HG03064 (cell line): ENCODE measurements at regions not wholly inside any gene's neighbourhood (a gene's known extent, or its start where the extent isn't known, plus 50 kb on each side); places are given as distances from the start of the nearest gene placed in this dataset.
A peak's percentile ranks its signal among the peaks of the same experiment; 100 is the strongest.
"Not testable (repeated sequence)": the region's sequence is repeated elsewhere in the genome, so short reads cannot be mapped to it uniquely, and the experiment has no call there.

Experiments used
- ATAC-seq: cut with Tn5 transposase; IDR thresholded peaks from one replicate; pipeline ENCODE4 v1.9.1; 2021; ENCODE audit warnings: low read depth; ENCODE audit not compliant: unreplicated experiment

- no peak for ATAC-seq
These were observed 111.6 kb upstream of the BMAL1 start for GRCh38 chr11:13166036-13166435.

DNA sequence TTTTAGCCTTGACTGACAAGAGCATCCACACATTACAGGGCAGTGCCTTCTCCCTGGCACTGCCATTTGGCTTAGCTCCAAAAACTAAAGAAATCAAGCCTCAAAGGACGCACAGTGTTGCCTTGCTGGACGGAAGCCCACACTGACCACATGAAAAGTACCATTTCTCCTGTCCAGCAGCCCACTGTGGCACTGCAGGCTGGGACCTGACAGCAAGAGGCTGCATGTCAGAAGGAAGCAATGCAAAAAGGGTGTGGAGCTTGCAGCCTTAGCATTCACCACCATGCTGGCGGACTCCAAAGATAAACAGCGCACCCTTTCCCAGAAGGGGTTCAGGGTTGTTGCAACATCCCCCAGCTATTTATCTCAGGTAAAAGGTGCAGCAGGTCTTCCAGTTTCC, 109.3 kb upstream of the BMAL1 start:
- ATAC-seq: no peak

DNA sequence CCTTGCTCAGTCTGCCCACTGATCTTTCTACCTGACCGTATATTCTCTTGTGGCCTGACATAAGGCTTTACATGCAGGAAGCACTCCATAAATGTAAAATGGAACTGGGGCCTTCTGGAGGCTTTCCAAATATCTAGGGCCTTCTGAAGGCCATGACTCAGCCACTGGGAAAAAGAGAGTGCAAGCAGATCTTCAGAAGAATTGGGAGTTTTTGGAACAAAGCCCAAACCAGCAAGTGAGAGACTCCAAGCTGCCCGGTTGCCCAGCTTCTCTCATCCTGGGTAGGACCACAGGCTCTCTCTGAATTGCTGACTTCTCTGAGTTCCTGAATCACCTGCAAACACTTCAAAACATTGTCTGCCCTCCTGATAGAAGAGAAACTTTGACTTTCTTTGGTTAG, 107.9 kb upstream of the BMAL1 start:
- ATAC-seq: no peak

GRCh38 chr11:13174090-13174489, 103.5 kb upstream of the BMAL1 start:
- no peak for ATAC-seq

- no peak for ATAC-seq
These were observed 94.3 kb upstream of the BMAL1 start for GRCh38 chr11:13183094-13183825.

GRCh38 chr11:13183826-13184196, 93.8 kb upstream of the BMAL1 start:
- ATAC-seq: no peak

DNA sequence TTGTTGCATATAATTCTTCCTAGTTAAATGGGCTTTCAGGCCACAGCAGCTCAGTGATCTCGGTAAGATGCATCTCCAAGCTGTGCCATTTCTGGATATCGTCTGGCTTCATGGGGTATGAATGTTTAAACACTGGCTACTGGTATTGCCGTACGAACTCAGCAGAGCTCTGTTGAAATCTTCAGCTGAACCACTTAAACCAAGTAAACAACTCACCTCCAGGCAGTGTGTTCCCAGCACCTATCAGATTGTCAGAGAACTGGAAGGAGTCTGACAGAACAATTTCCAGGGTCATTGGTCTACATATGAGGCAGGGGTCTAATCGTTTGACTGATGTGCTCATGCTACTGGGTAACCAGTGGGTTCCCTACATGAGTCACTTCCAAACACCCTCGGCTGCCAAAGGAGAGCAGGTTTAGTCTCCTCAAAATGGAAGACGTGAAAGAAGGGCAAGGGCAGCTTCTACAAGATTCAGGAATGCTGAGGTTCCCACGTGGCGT, 93.2 kb upstream of the BMAL1 start:
- ATAC-seq: no peak

- no peak for ATAC-seq
These were observed 89.4 kb upstream of the BMAL1 start for GRCh38 chr11:13188179-13188578.

- ATAC-seq: no peak
These were observed 87.8 kb upstream of the BMAL1 start for GRCh38 chr11:13189561-13190426.

DNA sequence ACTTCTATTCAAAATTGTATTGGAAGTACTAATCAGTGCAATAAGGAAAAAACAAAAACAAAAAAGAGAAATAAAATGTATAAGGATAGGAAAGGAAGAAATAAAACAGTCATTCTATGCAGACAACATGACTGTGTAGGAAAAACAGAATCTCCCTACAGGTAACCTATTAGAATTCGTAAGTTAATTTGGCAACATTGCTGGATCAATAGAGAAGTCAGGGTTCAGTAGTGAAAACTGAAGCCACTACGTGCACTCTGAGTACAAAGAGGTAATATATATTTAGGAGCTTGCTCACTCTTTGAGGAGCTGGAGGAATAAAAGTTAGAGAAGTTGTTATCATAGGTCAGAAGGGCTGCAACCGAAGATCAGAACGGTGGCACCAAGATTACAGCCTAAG, 84.0 kb upstream of the BMAL1 start:
- no peak for ATAC-seq

DNA sequence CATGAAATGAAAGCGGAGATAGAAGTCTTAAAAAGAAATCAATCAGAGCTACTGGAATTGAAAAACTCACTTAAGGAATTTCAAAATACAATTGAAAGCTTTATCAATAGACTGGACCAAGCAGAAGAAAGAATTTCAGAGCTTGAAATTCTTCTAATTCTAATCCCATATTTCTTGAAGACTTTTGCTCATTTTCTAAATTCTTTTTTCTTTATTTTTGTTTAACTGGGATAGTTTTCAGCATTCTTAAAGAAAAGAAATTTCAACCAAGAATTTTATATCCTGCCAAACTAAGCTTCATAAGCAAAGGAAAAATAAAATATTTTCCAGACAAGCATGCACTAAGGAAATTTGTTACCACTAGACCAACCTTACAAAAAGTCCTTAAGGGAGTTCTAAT, 80.2 kb upstream of the BMAL1 start:
- ATAC-seq: not testable (repeated sequence)

GRCh38 chr11:13205486-13205885, 72.1 kb upstream of the BMAL1 start:
- ATAC-seq: peak; percentile 86

DNA sequence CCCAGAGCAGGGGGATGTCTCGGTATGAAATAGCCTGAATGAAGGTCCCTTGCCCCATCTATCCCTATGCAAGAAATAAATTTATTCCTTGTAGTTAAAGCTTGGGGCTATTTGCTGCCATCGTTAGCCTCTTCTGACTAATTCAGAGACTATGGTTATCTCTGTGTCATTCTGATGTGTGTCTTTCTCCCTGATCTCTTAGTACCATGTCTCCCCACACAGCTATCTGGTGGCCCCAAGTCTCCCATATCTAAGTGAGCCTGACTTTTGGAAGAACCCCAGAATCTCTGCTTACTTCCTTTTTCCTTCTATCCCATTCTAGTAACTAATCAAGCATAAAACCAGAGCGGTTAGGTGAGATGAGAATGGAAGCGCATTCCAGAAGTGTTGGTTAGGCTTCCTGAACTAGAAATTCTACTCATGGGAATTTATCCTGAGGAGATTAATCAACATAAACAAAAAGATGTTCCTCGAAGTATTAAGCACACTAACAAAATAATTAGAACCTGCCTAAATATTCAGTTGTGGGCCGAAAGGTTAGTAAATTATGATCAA, 71.4 kb upstream of the BMAL1 start:
- no peak for ATAC-seq

DNA sequence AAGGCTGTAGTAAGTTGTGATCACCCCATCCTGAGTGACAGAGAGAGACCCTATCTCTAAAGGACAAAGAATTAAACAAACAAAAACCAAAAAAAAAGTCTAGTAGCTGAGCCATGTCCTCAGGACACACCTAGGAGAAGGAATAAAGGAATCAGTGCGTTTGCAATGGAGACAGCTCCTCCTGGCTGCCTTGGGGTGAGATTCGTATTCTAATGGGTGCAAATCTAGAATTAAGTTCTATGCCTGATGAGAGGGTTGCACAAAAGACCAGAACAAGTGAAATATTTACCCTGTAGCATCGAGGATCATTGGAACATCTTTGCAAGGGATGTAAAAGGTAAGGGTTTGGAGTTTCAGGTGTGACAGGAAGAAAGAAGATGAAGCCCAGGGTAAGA, 70.3 kb upstream of the BMAL1 start:
- ATAC-seq: no peak

- ATAC-seq: no peak
These were observed 69.7 kb upstream of the BMAL1 start for GRCh38 chr11:13207665-13208594.

GRCh38 chr11:13208921-13209320, 68.7 kb upstream of the BMAL1 start:
- no peak for ATAC-seq

DNA sequence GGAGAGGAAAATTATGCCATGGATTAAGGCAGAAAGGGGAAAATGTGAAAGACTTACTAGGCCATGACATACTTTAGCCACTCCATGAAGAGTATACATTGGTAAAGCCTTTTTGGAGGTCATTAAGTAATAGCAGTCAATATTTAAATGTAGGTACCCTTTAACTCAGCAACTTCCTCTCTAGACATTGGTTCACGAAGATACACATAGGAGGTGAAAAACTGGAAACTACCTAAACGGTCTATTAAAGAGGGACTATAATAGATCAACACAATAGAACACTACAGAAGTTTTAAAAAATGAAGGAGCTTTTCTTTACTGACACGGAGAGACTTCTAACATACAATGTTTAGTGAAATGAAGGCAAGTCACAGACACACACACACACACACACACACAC, 68.2 kb upstream of the BMAL1 start:
- no peak for ATAC-seq

GRCh38 chr11:13210424-13210823, 67.2 kb upstream of the BMAL1 start:
- ATAC-seq: no peak

- ATAC-seq: no peak
These were observed 63.3 kb upstream of the BMAL1 start for GRCh38 chr11:13214276-13214675.

DNA sequence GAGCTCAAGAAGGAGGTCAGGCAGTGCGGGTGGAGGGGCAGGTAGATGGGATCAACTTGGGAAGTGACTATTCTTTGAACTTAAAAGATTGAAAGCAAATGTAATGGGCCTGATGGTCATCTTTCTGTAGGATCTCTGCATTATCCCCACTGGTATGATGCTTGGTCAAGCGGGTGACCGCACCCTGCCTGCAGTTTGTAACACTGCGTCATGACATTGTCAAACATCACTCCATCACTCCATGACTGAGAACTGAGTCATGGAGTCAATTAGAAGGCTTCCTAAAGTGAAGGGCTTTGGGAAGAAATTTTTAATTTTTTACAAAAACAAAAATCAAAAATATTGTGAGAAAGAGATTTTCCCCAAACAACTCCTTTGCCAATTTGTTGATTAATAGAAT, 62.4 kb upstream of the BMAL1 start:
- ATAC-seq: no peak
